Cardiac septum (tissue), 1 donor: ENCODE measurements at regions not wholly inside any gene's neighbourhood (a gene's known extent, or its start where the extent isn't known, plus 50 kb on each side); places are given as distances from the start of the nearest gene placed in this dataset.
A peak's percentile ranks its signal among the peaks of the same experiment; 100 is the strongest.

ENCODE experiments used
- DNase-seq: peaks from one replicate; pipeline ENCODE4 v3.0.0-alpha.2; 2020; ENCODE audit warnings: low spot score
- intact Hi-C: fragments of 100-400 bp; cut with DNase I; formaldehyde crosslinking; loops from one replicate; pipeline ENCODE4 v1.14.0; 2022
- donor health status: DM: no; HTN: no; CAD: no.

DNA sequence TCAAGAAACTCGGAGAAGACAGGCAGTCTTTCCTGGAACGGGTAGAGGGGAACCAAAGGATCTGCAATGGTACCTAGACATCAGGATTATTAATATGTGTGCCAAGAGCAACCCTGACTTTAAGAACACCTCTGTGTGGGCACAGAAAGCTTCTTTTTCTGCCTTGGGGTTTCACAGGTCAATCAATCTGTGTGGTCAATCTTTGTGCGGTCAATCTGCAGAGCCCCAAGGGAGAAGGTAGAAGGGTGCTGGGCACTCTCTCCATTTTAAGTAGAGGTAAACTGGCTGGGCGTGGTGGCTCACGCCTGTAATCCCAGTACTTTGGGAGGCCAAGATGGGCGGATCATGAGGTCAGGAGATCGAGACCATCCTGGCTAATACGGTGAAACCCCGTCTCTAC lies 100.7 kb downstream of the ARF6 start:
- intact Hi-C loops: no loop called here
- no peak for DNase-seq

DNA sequence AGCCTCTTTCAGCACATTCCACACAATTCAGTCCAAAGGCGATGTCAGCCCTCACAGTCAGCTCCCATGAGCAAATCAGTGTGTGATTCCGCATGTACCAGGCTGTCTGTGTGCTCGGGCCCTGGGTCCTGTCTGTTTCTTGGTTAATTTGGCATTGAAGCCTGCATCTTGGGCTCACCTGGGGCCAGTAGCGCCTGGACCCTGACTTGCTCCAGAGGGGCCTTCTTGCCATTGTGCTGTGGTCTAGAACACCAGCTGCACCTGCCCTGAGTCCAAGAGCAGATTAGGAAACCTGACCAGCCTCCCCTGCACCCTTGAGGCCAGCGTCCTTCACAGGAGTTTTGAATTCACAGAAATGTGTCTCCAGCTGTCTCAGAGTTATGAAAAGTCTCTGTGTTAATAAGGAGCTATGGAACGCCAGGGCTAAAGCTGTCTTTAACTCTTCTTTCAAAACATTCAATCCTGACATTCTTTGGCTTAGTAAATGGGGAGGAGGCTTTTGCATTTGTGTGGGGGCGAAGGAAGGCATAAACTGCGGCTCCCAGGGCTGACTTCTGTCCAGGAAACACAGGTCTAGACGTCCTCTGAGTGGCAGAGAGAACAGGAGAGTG lies 102.2 kb downstream of the ARF6 start:
- DNase-seq: no peak
- intact Hi-C loops: no loop called here

DNA sequence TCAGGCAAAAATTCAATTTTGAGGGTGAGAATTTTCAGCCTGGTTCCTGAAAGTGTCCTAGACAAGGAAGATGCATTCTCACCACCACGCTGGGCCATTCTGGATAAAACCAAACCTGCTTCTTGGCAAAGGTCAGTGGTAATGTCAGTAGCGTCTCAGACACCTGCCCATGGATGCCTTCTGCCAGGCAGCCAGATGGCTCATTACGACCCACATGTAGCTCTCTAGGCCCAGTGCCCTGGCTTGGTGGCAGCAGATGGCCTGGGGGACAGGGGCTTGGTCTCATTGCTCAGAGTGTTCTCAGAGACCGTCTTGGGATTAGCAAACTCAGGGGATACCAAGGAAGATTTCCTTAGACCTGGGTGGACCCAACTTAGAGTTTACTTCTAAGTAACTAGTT lies 105.1 kb downstream of the ARF6 start:
- DNase-seq: no peak
- intact Hi-C loops: no loop called here

DNA sequence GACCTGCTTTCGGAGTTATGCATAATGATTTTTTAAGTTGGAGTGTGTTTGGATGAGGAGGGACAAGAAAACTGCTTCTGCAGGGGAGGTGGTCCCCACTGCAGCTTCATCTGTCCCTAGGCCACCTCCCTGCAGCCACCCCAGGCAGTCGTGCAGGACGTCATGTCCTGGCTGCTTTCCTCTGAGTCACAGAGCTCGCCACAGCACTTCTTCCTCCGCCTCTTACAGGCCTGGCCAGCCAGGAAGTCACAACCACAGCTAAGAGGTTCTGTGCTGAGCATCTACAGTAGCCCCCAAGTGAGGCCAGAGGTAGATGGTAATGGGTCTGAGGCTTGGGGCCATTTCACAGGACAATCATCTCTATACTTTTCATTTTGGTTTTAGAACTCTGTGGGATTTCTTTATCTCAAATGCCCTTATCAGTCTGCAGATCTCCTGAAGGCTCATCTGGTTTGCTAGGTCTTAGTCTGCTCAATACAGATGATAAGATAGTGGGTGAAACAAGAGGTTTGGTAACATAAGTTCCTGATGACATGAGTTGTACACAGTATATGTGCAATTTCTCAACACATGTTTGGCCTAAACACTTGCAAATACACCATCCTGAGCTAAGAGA lies 106.4 kb downstream of the ARF6 start:
- peak; percentile 90 for DNase-seq
- intact Hi-C loops: no loop called here

DNA sequence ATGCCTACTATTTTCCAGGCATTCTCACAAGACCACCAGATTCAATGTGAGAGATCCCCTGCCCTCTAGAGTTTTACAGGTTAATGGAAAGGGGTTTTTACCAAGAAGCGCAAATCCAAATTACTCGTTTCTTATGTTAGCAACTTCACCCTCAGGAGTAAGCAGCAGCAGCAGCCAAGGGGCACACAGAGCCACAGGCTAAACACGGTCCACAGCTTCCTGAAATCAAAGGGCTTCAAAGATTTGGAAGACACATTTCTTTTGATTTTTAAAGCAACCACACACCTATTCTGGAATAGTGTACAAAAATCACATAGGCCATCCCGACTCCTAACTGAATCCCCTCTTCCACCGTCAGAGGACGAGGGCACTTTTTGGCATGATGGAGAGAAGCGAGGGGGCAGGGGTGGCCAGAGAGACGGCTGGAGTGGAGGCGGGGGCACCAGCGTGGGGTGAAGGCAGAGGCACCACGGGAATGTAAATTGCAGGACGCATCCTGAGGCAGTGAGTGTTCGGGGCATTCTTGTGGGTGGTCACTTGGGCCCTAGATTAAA lies 107.0 kb downstream of the ARF6 start:
- DNase-seq: no peak
- intact Hi-C loops: loop anchor here (1.0 to 5.0 kb wide), 4 partner anchors 47 to 133 kb away; partner anchors contain the start of gene ARF6

DNA sequence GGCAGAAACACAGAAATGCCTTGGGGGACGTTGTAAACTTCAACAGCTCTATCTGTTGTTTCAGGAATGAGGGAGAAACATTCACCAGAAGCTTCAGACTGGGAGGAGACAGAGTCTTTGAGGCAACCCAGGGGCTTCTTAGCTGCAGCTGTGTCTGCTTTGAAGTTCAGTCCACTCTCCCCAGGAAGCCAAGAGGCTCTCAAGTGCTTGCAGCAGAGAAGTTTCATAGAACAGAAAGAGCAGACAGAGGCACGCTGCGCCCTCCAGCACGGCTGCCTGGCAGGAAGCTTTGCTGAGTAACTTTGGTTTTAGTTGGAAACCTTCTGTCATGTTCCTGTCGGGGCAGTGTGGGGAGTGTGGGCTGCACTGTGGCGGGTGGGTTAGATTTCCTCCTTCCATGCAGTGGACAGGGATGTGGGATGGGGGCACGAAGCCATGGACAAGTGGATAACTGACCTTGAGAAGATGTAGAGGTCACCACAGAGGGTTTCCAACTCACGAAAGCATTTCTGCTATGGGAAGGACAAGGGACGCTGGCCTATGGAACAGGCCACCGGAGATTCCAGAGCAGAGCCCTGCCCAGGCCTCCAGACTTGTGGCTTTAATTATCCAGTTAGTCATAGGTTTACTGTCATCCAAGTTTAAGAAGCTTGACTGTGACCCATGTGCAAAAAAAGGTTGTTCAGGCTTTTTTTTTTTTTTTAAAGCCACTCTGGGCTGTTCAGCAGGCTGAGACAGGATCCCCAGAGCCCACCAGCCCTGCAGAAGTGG lies 107.7 kb downstream of the ARF6 start:
- DNase-seq: peak; percentile 78
- intact Hi-C loops: loop anchor here (1.0 to 5.0 kb wide), 4 partner anchors 47 to 133 kb away; partner anchors contain the start of gene ARF6

DNA sequence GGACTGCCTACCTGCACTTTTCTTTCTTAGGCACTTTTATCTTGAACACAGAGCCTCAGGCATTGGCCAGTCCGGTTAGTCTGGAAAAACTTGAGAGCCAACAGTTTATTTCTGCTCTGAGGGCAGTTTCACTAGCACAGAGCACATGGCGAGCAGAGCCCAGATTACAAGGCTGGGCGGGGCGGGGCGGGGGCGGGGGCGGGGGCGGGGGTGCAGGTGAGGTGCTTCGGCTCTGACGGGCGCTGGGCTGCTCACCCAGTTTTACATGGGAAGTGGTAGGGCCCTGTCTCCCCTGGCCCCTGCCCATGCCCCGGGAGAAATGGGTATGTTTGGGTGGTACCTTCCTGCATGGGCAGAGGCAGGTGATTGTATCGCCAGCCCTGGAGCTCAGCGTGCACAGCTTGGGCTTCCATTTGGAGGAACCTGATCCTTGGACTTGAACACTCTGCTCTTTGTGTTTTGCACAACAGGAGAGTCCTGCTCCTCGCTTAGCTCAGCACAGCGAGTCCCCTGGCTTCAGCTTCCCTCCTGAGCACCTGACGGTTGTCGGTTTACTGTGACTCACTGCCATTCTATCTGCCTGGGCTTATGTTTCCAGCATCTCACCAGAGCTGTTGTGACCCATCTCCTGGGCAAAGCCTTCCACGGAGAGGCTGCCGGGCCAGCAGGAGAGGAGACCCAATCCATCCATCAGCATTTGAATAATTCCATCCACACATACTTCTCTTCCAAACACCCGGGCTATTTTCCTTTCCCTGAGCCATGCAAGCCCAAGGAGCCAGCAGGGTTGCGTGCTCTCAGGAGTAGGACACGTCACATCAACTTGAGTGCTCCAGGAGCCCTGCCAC lies 108.5 kb downstream of the ARF6 start:
- intact Hi-C loops: loop anchor here (5.0 kb wide), 3 partner anchors 46 to 134 kb away; no protein-coding TSS in a partner anchor
- no peak for DNase-seq

DNA sequence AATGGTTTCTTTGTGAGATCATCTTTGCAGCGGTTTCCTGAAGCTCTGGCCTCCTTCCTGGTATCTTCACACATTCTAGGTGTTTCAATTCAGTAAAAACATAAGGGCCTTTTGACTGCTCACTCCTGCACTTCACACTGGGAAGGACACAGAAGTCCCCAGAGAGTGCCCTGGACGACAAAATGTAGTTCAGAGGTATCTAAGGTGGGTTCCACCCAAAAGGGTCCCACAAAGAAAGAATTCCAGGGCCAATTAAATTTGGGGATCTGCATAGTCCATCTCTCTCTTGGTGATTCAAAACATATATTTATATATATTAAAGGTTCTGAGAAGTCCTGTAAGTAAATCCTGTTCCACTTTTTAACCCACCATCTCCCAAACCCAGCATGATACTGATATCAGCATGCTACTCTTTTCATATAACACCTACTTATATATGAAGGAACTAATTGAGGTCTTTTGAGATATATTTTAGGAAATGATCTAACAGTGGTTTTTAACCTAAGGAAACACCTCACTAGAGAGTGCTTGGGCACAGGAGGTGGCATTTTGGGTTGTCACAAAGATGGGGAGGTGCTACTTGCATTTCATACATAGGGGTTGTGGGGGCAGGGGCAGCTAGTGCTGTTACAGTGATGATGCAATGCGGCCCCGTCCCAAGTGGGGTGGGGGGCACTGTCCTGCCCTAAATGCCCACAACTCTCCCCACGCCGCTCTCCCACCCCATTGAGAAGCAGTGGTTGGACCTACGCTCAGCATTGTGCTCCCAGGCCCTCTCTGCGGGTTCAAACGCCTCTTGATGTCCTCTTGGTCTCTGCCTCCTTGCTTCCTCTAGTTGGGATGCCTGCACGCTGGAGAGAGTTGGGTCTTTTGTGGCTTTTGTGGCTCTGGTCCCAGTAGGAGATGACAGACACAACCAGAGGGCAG lies 109.4 kb downstream of the ARF6 start:
- intact Hi-C loops: loop anchor here (2.0 to 5.0 kb wide), 4 partner anchors 17 to 135 kb away; no protein-coding TSS in a partner anchor
- DNase-seq: no peak

DNA sequence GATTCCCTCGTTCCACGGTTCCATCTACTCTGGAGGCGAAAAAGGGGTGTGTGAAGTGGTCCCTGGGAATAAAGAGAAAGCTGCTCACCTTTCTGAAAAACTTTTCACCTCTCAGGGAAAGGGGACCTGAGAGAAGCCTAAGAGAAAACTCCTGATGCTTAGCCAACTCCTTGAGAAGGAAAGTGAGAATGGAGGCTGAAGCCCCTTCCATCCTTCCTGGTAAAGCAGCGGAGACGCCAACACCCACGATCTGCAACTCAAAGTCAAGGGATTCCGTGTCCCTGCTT lies 110.0 kb downstream of the ARF6 start:
- DNase-seq: no peak
- intact Hi-C loops: loop anchor here (2.0 to 5.0 kb wide), 4 partner anchors 16 to 136 kb away; no protein-coding TSS in a partner anchor

DNA sequence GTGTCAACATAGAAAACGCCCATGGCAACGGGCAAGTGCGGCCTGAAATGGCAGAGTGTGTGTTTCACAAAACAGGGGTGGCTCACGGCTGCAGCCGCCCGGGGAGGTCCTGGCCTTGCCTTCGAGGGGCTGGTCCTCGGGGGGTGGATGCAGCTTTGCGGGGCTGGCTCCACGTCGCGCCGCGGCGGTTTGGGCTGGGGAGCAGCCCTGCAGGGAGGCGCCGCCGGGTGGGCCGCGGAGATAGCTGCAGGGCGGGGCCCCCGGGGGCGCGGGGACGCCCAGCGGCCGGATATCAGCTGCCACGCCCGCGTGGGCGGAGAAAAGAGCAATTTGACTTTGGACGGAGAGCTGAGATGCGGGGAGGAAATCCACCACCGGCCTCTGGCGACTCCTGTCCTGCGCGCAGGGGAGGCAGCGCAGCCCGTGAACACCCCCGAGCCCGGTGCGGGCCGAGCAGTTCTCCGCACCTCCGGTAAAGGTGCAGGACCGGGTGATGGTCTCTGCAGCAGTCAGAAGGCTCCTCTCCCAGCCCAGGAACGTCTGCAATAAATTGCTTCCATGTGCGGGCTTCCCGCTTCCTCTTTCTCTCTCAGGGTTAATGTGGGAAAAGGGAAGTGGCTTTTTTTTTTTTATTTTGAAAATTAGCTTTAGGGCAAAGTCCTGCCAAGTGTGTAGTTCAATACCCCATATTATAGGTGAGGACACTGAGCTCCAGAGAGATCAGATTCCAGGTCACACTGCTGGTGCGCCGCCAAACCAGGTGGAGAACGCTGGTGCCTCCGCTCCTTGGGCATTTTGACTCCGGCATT lies 110.5 kb downstream of the ARF6 start:
- intact Hi-C loops: loop anchor here (2.0 to 5.0 kb wide), 4 partner anchors 15 to 136 kb away; no protein-coding TSS in a partner anchor
- peak; percentile 88 for DNase-seq

DNA sequence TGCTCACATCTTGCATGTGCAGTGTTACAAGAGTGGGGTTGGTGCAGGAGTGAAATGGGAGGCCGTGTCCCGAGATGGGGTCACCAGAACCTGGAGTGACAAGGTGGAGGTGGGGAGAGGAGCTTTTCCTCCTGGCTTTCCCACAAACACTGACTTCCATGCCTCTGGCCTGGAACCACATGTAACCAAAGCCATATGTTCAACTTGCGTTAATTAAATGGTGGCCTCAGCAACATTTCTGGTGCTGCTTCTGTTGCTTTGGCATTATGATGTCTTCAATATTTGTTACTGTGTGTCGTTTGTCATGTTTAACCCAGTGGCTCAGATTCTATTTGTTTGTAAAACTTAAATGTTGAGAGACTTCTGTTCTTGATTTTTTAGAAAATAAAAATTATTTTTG lies 110.2 kb downstream of the VCPKMT start:
- intact Hi-C loops: no loop called here
- no peak for DNase-seq

DNA sequence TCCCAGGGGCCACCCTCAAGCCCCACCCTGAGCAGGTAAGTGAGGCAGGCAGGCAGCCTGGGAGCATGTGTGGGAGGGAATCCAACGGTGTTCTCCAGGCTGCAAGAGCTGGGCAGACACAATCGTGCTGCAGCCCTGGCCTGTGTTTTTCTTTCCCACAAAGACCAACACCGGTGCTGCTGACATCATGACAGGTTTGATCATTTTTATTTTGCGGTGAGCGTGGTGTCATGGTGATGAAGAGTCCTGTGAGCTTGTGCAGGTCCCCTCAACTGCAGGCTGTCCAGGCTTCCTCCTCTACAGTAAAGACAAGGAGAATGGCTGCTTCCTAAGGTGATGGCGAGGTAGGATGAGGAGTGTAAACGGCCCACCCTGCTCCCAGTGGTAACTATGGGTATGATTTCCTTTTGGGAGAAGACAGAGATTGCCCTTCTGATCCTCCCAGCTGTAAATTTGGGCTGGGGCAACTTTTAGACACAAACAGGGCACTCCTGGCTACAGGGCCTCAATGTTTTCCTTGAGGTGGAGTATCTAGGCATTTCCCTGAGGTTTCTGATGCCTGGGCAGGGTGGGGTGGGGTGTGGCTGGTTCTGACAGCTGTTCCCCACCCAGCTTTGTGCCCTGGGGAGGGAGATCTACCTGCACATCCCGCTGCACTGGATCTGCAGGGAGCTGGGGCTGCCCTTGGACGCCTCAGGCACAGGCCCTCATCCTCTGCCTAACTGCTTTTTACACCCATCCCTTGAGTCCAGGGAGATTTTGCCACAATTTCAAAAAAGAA lies 109.1 kb downstream of the VCPKMT start:
- no peak for DNase-seq
- intact Hi-C loops: no loop called here

DNA sequence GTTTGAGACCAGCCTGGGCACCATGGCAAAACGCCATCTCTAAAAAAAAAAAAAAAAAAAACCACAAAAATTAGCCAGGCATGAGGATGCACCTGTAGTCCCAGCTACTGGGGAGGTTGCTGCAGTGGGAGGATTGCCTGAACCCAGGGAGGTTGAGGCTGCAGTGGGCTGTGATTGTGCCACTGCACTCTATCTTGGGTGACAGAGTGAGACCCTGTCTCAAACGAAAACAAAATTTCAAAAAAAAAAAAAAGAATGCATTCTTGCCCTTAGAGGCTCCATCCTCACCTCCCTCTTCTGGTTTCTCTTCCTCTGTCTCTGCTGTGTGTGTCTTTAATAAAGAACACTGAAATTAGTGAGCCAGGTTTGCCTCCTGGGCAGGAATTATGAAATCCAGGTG lies 107.8 kb downstream of the VCPKMT start:
- intact Hi-C loops: no loop called here
- no peak for DNase-seq

DNA sequence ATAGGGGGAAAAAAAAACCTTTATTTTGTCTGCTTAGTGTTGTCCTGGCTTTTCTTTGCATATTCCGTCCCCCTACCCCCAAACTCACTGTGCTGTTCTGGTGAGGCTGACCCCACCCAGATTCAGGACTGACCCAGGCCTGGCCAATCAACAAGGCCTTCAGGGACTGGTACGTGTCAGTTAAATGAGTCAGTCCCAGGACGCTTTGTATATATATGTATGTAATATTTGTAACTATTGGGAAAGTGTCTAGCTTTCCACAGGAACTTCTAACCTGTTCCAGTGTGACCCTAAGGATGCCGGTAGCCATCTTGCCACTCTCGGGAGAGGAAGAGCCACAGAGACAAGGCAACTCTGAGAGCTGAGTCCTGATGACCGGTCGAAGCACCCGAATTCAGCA lies 107.4 kb downstream of the VCPKMT start:
- intact Hi-C loops: no loop called here
- DNase-seq: no peak

DNA sequence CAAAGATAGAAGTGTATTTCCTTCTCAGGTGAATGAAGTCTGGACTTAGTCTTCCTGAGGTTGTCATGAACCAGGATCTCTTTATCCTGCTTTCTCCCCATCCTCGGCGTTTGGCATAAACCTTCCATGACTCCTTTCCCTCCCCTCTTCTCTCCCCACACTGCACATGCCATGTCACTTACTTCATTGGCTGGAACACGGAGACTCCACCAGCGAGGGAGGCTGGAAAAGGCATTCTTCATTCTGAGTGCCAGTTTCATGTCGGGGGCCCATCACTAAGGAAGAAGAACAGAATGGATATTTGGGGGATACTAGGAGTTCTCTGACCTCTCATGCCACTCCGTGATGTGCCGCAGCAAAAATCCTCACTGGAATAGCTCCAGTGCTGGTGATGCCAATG lies 105.6 kb downstream of the VCPKMT start:
- intact Hi-C loops: no loop called here
- no peak for DNase-seq

DNA sequence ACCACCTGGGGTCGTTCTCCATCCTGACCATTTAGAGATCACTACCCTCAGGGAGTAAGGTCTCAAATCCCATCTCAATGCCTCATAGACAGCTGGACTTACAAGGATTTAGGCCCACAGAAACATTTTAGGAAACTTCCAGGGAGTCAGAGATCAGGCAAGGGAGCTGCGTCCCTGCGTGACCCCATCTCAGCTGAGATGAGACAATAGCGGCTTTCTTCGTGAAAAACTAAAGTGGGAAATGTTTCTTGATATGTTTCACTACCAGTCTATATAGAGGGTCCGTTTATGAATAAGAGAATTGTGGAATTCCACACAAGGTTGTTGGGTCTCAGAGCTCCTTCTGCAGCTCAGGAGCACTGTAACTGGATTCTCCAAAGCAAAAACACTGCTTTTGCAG lies 105.1 kb downstream of the VCPKMT start:
- intact Hi-C loops: no loop called here

DNA sequence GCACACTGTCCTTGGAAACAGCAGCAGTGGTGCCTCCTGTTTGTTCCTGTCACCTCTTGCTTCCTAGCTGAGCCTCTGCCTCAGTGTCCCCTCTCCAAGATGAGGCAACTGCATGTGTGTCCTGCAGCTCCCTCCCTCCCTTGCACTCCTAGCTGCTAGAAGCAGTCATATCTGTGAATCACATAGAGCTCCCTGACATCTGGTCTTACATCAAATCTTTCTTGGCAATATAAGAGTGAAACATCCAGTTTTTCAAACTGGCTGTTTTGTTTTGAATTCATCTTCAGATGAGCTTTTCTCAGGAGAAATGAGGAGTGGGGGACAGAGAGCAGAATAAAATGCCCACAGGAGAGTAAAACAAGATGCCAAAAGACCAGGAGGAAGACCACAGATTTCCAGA lies 103.7 kb downstream of the VCPKMT start:
- no peak for DNase-seq
- intact Hi-C loops: no loop called here

More for the DNA sequence above, 105.1 kb downstream of the VCPKMT start:
- no peak for DNase-seq
